Stimulated activated CD4-positive, alpha-beta T cell treated with anti-CD3 and anti-CD28 coated beads, Interleukin-4, amount 100 ng/mL, for 4 hours (primary cell): ENCODE measurements at regions not wholly inside any gene's neighbourhood (a gene's known extent, or its start where the extent isn't known, plus 50 kb on each side); places are given as distances from the start of the nearest gene placed in this dataset.

Source experiments
- DNase-seq, 2 experiments: peaks; one replicate each; pipeline ENCODE4 v3.0.0-alpha.2; 2020

- no peak for DNase-seq
Measured at GRCh38 chr11:79742176-79742575, 301.3 kb upstream of the TENM4 start.

GRCh38 chr11:79739591-79739990 is 298.8 kb upstream of the TENM4 start:
- DNase-seq: no peak

GRCh38 chr11:79727221-79727620 is 286.4 kb upstream of the TENM4 start:
- DNase-seq: no peak

- DNase-seq: no peak
Measured at GRCh38 chr11:79720115-79720514, 279.3 kb upstream of the TENM4 start.

GRCh38 chr11:79708319-79708932 is 267.6 kb upstream of the TENM4 start:
- no peak for DNase-seq

GRCh38 chr11:79705648-79706047 is 264.8 kb upstream of the TENM4 start:
- DNase-seq: no peak

GRCh38 chr11:79702303-79702702 is 261.5 kb upstream of the TENM4 start:
- DNase-seq: no peak

- no peak for DNase-seq
Measured at GRCh38 chr11:79699246-79699645, 258.4 kb upstream of the TENM4 start.

GRCh38 chr11:79697905-79698304 is 257.1 kb upstream of the TENM4 start:
- DNase-seq: no peak

- DNase-seq: no peak
Measured at GRCh38 chr11:79694368-79694767, 253.5 kb upstream of the TENM4 start.

- DNase-seq: no peak
Measured at GRCh38 chr11:79691445-79691844, 250.6 kb upstream of the TENM4 start.

- DNase-seq: no peak
Measured at GRCh38 chr11:79686703-79687419, 246.0 kb upstream of the TENM4 start.

GRCh38 chr11:79683930-79684329 is 243.1 kb upstream of the TENM4 start:
- DNase-seq: no peak

GRCh38 chr11:79678780-79679452 is 238.1 kb upstream of the TENM4 start:
- no peak for DNase-seq

- DNase-seq: no peak
Measured at GRCh38 chr11:79676396-79676795, 235.6 kb upstream of the TENM4 start.

- no peak for DNase-seq
Measured at GRCh38 chr11:79675081-79675480, 234.3 kb upstream of the TENM4 start.

GRCh38 chr11:79672786-79673185 is 232.0 kb upstream of the TENM4 start:
- DNase-seq: no peak

GRCh38 chr11:79671401-79671800 is 230.6 kb upstream of the TENM4 start:
- no peak for DNase-seq

GRCh38 chr11:79670882-79671281 is 230.1 kb upstream of the TENM4 start:
- no peak for DNase-seq

GRCh38 chr11:79668575-79668974 is 227.7 kb upstream of the TENM4 start:
- no peak for DNase-seq

- DNase-seq: no peak
Measured at GRCh38 chr11:79667380-79667779, 226.6 kb upstream of the TENM4 start.

GRCh38 chr11:79663017-79663416 is 222.2 kb upstream of the TENM4 start:
- DNase-seq: no peak

GRCh38 chr11:79661373-79661772 is 220.5 kb upstream of the TENM4 start:
- DNase-seq: no peak
